Astrocyte (in vitro differentiated cells and primary cell): ENCODE measurements at regions not wholly inside any gene's neighbourhood (a gene's known extent, or its start where the extent isn't known, plus 50 kb on each side); places are given as distances from the start of the nearest gene placed in this dataset.

ENCODE experiments used
- DNase-seq: peaks from one replicate; pipeline ENCODE4 v3.0.0-alpha.2; 2010; ENCODE audit warnings: low read depth
- FAIRE-seq: peaks from 2 replicates; lab custom pipeline; 2011; peaks lifted over from hg19 to GRCh38; lab: Jason Lieb, UNC
- H2AFZ ChIP-seq: 2 replicates; pipeline ENCODE4 v1.6.0; 2012; ENCODE audit warnings: low read depth, low read length, inconsistent platforms
- H3K27ac ChIP-seq: 2 replicates; pipeline ENCODE4 v1.5.1; 2011; ENCODE audit warnings: low read depth, low read length, inconsistent platforms
- H3K27me3 ChIP-seq: 2 replicates; pipeline ENCODE4 v1.6.0; 2011; ENCODE audit warnings: low read length, inconsistent platforms; ENCODE audit not compliant: insufficient read depth
- H3K36me3 ChIP-seq: 2 replicates; pipeline ENCODE4 v1.5.1; 2011; ENCODE audit warnings: low read length, inconsistent platforms; ENCODE audit not compliant: insufficient read depth
- H3K4me1 ChIP-seq: 2 replicates; pipeline ENCODE4 v1.5.1; 2011; ENCODE audit warnings: low read length, inconsistent platforms; ENCODE audit not compliant: insufficient read depth
- H3K4me2 ChIP-seq: 2 replicates; pipeline ENCODE4 v1.6.0; 2012; ENCODE audit warnings: low read length, inconsistent platforms
- H3K4me3 ChIP-seq: 2 replicates; pipeline ENCODE4 v1.5.1; 2011; ENCODE audit warnings: low read depth, mild to moderate bottlenecking, low read length, inconsistent platforms; ENCODE audit not compliant: insufficient read depth
- H3K79me2 ChIP-seq: 2 replicates; pipeline ENCODE4 v1.6.0; 2012; ENCODE audit warnings: mild to moderate bottlenecking, low read length, inconsistent platforms; ENCODE audit not compliant: insufficient read depth
- H3K9ac ChIP-seq: 2 replicates; pipeline ENCODE4 v1.6.0; 2012; ENCODE audit warnings: mild to moderate bottlenecking, low read length, inconsistent platforms
- H3K9me3 ChIP-seq: 2 replicates; pipeline ENCODE4 v1.5.1; 2012; ENCODE audit warnings: low read depth, mild to moderate bottlenecking, low read length, inconsistent platforms; ENCODE audit not compliant: insufficient read depth
- H4K20me1 ChIP-seq: 2 replicates; pipeline ENCODE4 v1.6.0; 2012; ENCODE audit warnings: low read length, inconsistent platforms; ENCODE audit not compliant: insufficient read depth
- H3K27ac Mint-ChIP-seq: one replicate; pipeline ENCODE4 v1.8.0; 2021; ENCODE audit warnings: mild to moderate bottlenecking, mixed read lengths; ENCODE audit not compliant: unreplicated experiment
- H3K27me3 Mint-ChIP-seq: one replicate; pipeline ENCODE4 v1.8.0; 2021; ENCODE audit warnings: low read depth, mixed read lengths; ENCODE audit not compliant: unreplicated experiment
- H3K36me3 Mint-ChIP-seq: one replicate; pipeline ENCODE4 v1.8.0; 2021; ENCODE audit warnings: low read depth, mixed read lengths; ENCODE audit not compliant: unreplicated experiment
- H3K4me1 Mint-ChIP-seq: one replicate; pipeline ENCODE4 v1.8.0; 2021; ENCODE audit warnings: low read depth, mixed read lengths; ENCODE audit not compliant: unreplicated experiment
- H3K4me3 Mint-ChIP-seq: one replicate; pipeline ENCODE4 v1.8.0; 2021; ENCODE audit warnings: mild to moderate bottlenecking, moderate library complexity, mixed read lengths; ENCODE audit not compliant: unreplicated experiment
- H3K9me3 Mint-ChIP-seq: one replicate; pipeline ENCODE4 v1.8.0; 2021; ENCODE audit warnings: mild to moderate bottlenecking, mixed read lengths; ENCODE audit not compliant: unreplicated experiment
- EZH2 ChIP-seq: IDR thresholded peaks from 2 replicates; pipeline ENCODE4 v1.6.1; 2012; ENCODE audit warnings: mild to moderate bottlenecking, low read length, inconsistent platforms; ENCODE audit not compliant: insufficient read depth
- TF ChIP-seq, protein P1 (sequence below): IDR thresholded peaks from 2 replicates; pipeline ENCODE4 v1.5.1; 2011; ENCODE audit warnings: low read depth, mild to moderate bottlenecking, inconsistent platforms, low read length, moderate library complexity; ENCODE audit not compliant: insufficient read depth

DNA sequence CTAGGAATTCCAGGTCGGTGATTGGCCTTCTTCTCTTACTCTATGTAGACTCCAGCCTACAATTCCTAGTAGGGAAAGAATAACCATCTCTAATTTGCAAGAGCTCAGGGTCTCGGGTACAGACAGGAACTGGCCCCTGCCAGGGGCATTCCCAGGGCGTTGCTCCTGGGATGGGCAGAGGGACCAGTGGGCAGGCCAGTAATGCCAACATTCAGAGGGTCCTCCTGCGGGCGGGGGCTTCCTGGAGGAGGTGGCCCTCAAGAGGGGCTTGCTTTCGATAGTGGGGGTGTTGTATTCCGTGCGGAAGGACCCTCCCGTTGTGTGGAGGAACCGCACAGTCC lies 94.3 kb upstream of the PRNP start:
- H3K4me3 Mint-ChIP-seq, result no peak overlapping the region
- FAIRE-seq, result no peak
- no peaks in the 10 kb centered on the region for H4K20me1 ChIP-seq

GRCh38 chr20:4585758-4586157 lies 100.5 kb upstream of the PRNP start:
- no peak overlapping the region for H3K4me2 ChIP-seq
- TF ChIP-seq EZH2, result no peak
- TF ChIP-seq, protein P1, sequence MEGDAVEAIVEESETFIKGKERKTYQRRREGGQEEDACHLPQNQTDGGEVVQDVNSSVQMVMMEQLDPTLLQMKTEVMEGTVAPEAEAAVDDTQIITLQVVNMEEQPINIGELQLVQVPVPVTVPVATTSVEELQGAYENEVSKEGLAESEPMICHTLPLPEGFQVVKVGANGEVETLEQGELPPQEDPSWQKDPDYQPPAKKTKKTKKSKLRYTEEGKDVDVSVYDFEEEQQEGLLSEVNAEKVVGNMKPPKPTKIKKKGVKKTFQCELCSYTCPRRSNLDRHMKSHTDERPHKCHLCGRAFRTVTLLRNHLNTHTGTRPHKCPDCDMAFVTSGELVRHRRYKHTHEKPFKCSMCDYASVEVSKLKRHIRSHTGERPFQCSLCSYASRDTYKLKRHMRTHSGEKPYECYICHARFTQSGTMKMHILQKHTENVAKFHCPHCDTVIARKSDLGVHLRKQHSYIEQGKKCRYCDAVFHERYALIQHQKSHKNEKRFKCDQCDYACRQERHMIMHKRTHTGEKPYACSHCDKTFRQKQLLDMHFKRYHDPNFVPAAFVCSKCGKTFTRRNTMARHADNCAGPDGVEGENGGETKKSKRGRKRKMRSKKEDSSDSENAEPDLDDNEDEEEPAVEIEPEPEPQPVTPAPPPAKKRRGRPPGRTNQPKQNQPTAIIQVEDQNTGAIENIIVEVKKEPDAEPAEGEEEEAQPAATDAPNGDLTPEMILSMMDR, result no peak
- no peak for DNase-seq

More for the DNA sequence above, 94.3 kb upstream of the PRNP start:
- Histone ChIP-seq H3K79me2 (no peaks in the 10 kb centered on the region), H3K36me3 (no peaks in the 10 kb centered on the region), H2AFZ (peak overlapping the region; percentile 72), H3K27ac (peak overlapping the region; percentile 54), H3K27me3 (no peaks in the 10 kb centered on the region), H3K9me3 (no peaks in the 10 kb centered on the region), H3K9ac (peak overlapping the region; percentile 76), H3K4me3 (peak overlapping the region; percentile 58), H3K4me2 (peak overlapping the region; percentile 92), H3K4me1 (peaks cover 11% of the 10 kb centered on the region)
- Mint-ChIP-seq H3K27me3 (peaks cover 44% of the 10 kb centered on the region), H3K36me3 (no peaks in the 10 kb centered on the region), H3K27ac (no peak overlapping the region), H3K4me1 (no peaks in the 10 kb centered on the region), H3K9me3 (no peaks in the 10 kb centered on the region)
- DNase-seq, result no peak
- TF ChIP-seq, protein P1, result no peak
- TF ChIP-seq EZH2, result no peak

GRCh38 chr20:4585104-4585753 lies 101.0 kb upstream of the PRNP start:
- H3K27ac ChIP-seq, result no peak overlapping the region
- TF ChIP-seq, protein P1, result no peak
- TF ChIP-seq EZH2, result no peak
- Mint-ChIP-seq H3K27me3 (peaks cover 25% of the 10 kb centered on the region), H3K4me3 (no peak overlapping the region), H3K4me1 (no peaks in the 10 kb centered on the region), H3K27ac (no peak overlapping the region), H3K9me3 (peaks cover 3% of the 10 kb centered on the region), H3K36me3 (no peaks in the 10 kb centered on the region)
- no peak overlapping the region for H3K9ac ChIP-seq
- no peaks in the 10 kb centered on the region for H4K20me1 ChIP-seq
- H3K4me1 ChIP-seq, result no peaks in the 10 kb centered on the region
- H3K4me3 ChIP-seq, result no peak overlapping the region
- H3K4me2 ChIP-seq, result no peak overlapping the region
- no peaks in the 10 kb centered on the region for H3K27me3 ChIP-seq
- H3K36me3 ChIP-seq, result no peaks in the 10 kb centered on the region
- peaks cover 2% of the 10 kb centered on the region for H3K9me3 ChIP-seq
- H3K79me2 ChIP-seq, result no peaks in the 10 kb centered on the region
- no peak for DNase-seq
- FAIRE-seq, result peak; percentile 69
- H2AFZ ChIP-seq, result no peak overlapping the region

More at GRCh38 chr20:4585758-4586157, 100.5 kb upstream of the PRNP start:
- peaks cover 28% of the 10 kb centered on the region for H3K27me3 Mint-ChIP-seq
- Histone ChIP-seq H3K27me3 (no peaks in the 10 kb centered on the region), H3K36me3 (no peaks in the 10 kb centered on the region), H3K4me1 (no peaks in the 10 kb centered on the region), H3K4me3 (no peak overlapping the region), H3K9ac (no peak overlapping the region), H3K27ac (no peak overlapping the region), H3K79me2 (no peaks in the 10 kb centered on the region), H4K20me1 (no peaks in the 10 kb centered on the region), H3K9me3 (peaks cover 2% of the 10 kb centered on the region), H2AFZ (no peak overlapping the region)
- no peaks in the 10 kb centered on the region for H3K4me1 Mint-ChIP-seq
- no peak overlapping the region for H3K4me3 Mint-ChIP-seq
- FAIRE-seq, result no peak
- no peaks in the 10 kb centered on the region for H3K36me3 Mint-ChIP-seq
- no peak overlapping the region for H3K27ac Mint-ChIP-seq
- peaks cover 3% of the 10 kb centered on the region for H3K9me3 Mint-ChIP-seq
